Stomach (tissue), 4 donors: ENCODE measurements at regions not wholly inside any gene's neighbourhood (a gene's known extent, or its start where the extent isn't known, plus 50 kb on each side); places are given as distances from the start of the nearest gene placed in this dataset.

Source experiments
- POLR2A ChIP-seq, 4 donors: fragments of 450-650 bp; IDR thresholded peaks; one replicate each; pipeline ENCODE4 v1.6.1; 2016; ENCODE audit warnings: antibody characterized with exemption in 4 of 4, control low read depth in 2 of 4, mild to moderate bottlenecking in 1 of 4, moderate library complexity in 1 of 4
- POLR2AphosphoS5 ChIP-seq, 3 donors: sonication (generic); formaldehyde crosslinking; IDR thresholded peaks; one replicate each; pipeline ENCODE4 v1.6.1; 2016; ENCODE audit warnings: antibody characterized with exemption in 3 of 3
- TF ChIP-seq, protein P1 (sequence below), 7 experiments: fragments of 450-650 bp in 4 of 7; fragments of 200-600 bp in 3 of 7; sonication (generic) in 3 of 7; IDR thresholded peaks; one replicate each; pipeline ENCODE4 v1.5.1; 2016 to 2019; ENCODE audit warnings: antibody characterized with exemption in 7 of 7, control low read depth in 2 of 7, mild to moderate bottlenecking in 1 of 7

DNA sequence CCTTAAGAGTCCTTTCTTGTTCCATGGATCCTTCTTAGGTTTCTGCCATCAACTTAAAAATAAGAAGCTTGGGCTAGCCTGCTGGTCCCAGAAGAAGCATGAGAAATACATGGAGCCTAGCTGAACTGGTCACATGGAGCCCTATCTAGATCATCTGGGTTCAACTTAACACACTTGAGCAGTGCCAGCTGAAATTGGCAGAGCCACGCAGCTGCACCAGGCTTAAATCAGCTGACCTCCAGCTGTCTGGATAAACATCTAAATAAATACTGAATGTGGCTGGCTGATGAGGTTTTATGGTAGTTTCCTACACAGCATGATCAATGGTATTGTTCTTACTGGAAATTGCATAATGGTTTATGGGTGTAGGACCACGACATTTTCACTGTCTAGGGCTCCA lies 598.4 kb upstream of the FAM241A start:
- TF ChIP-seq, protein P1, sequence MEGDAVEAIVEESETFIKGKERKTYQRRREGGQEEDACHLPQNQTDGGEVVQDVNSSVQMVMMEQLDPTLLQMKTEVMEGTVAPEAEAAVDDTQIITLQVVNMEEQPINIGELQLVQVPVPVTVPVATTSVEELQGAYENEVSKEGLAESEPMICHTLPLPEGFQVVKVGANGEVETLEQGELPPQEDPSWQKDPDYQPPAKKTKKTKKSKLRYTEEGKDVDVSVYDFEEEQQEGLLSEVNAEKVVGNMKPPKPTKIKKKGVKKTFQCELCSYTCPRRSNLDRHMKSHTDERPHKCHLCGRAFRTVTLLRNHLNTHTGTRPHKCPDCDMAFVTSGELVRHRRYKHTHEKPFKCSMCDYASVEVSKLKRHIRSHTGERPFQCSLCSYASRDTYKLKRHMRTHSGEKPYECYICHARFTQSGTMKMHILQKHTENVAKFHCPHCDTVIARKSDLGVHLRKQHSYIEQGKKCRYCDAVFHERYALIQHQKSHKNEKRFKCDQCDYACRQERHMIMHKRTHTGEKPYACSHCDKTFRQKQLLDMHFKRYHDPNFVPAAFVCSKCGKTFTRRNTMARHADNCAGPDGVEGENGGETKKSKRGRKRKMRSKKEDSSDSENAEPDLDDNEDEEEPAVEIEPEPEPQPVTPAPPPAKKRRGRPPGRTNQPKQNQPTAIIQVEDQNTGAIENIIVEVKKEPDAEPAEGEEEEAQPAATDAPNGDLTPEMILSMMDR (IDR thresholded peaks at IDR 0.05): no peak
- TF ChIP-seq POLR2A (IDR thresholded peaks at IDR 0.05) (no peak), POLR2AphosphoS5 (IDR thresholded peaks at IDR 0.05) (no peak)
